NT2/D1 (cell line): ENCODE measurements at regions not wholly inside any gene's neighbourhood (a gene's known extent, or its start where the extent isn't known, plus 50 kb on each side); places are given as distances from the start of the nearest gene placed in this dataset.

Experiments
- DNase-seq: peaks from one replicate; pipeline ENCODE4 v3.0.0-alpha.2; 2011; ENCODE audit warnings: low read depth, low spot score
- H3K27me3 ChIP-seq: 2 replicates; pipeline ENCODE4 v1.6.0; 2011; ENCODE audit warnings: mild to moderate bottlenecking; ENCODE audit not compliant: insufficient read length, insufficient read depth
- H3K36me3 ChIP-seq: 2 replicates; pipeline ENCODE4 v1.6.1; 2011; ENCODE audit warnings: mild to moderate bottlenecking, low read length, mixed read lengths; ENCODE audit not compliant: insufficient read depth, insufficient read length
- H3K4me1 ChIP-seq: 2 replicates; pipeline ENCODE4 v1.5.1; 2011; ENCODE audit not compliant: insufficient read depth, insufficient read length
- H3K4me3 ChIP-seq: 2 replicates; pipeline ENCODE4 v1.5.1; 2011; ENCODE audit warnings: low read depth; ENCODE audit not compliant: insufficient read length
- H3K9ac ChIP-seq: 2 replicates; pipeline ENCODE4 v1.6.0; 2011; ENCODE audit warnings: low read depth; ENCODE audit not compliant: insufficient read length
- H3K9me3 ChIP-seq: 2 replicates; pipeline ENCODE4 v1.5.1; 2011; ENCODE audit warnings: mild to moderate bottlenecking, low read length; ENCODE audit not compliant: insufficient read depth
- SUZ12 ChIP-seq: IDR thresholded peaks from 2 replicates; pipeline ENCODE4 v1.6.1; 2011; ENCODE audit not compliant: insufficient read length, insufficient read depth; ENCODE audit errors: extremely low read depth
- YY1 ChIP-seq: IDR thresholded peaks from 2 replicates; pipeline ENCODE4 v1.6.1; 2011; ENCODE audit not compliant: insufficient read length, insufficient read depth
- ZNF274 ChIP-seq: IDR thresholded peaks from 2 replicates; pipeline ENCODE4 v1.6.1; 2011; ENCODE audit warnings: mild to moderate bottlenecking, low read depth, low read length

DNA sequence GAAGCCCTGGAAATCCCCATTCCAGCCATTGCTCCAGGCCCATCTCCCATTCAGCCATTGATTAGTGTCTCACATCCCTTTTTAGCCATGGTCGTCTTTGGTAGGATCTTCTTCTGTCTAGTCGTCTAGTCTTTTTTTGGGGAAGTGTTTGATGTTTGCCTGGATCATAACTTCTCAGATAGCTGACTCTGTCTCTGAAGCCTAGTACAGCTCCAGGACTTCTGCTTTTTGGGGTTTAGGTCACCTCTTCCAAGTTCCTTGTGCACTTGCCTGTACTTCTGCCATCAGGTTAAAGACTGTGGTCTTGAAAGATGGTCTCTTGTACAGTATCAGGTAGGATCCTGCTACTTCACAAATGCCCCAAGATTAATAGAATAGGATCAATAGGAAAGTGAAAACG, 553.5 kb downstream of the PKHD1 start:
- H3K4me3 ChIP-seq, result no peak overlapping the region
- H3K4me1 ChIP-seq, result no peaks in the 10 kb centered on the region
- no peaks in the 10 kb centered on the region for H3K36me3 ChIP-seq
- H3K27me3 ChIP-seq, result no peaks in the 10 kb centered on the region
- no peak for DNase-seq
- TF ChIP-seq ZNF274, result no peak
- TF ChIP-seq YY1, result no peak
- TF ChIP-seq SUZ12, result no peak
- no peak overlapping the region for H3K9ac ChIP-seq
- no peaks in the 10 kb centered on the region for H3K9me3 ChIP-seq

DNA sequence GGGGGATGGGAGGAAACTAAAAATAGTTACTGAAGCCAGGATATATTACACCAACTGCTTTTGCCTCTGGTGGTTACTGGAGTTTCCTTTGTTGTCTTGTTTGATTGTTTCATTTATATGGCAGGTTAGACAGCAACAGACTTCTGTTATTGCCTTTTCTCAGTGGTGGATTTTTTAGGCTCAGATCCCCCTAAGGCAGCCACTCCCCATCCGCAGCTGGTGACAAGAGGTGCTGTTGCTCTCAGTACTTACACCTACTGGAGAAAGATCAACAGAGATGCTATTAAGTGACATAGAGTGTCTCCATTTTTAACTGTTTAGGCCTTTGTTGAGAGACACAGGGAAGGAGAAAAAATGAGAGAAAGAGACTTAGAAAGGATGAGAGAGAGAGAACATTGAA, 552.1 kb downstream of the PKHD1 start:
- H3K4me1 ChIP-seq, result no peaks in the 10 kb centered on the region
- H3K9ac ChIP-seq, result no peak overlapping the region
- no peak overlapping the region for H3K4me3 ChIP-seq
- no peaks in the 10 kb centered on the region for H3K27me3 ChIP-seq
- no peak for DNase-seq
- no peaks in the 10 kb centered on the region for H3K36me3 ChIP-seq
- no peaks in the 10 kb centered on the region for H3K9me3 ChIP-seq
- TF ChIP-seq SUZ12, result no peak
- no peak for TF ChIP-seq YY1
- no peak for TF ChIP-seq ZNF274

DNA sequence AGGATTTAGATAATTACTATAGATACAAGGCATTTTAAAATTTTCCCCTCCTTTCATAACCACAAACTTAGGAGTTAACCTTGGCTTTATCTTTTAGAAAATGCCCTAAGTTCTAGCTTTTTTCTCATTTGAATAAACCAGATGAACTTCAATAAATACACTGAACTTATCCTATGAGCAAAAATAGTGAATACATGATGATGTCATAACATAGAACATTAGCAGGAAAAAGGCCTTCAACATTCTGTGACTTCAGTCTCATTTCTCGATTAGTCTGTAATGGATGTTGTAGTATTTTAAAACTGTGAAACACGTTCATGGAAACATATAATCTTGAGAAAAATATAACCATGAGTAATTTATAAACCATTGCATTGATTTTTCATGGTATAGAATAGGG, 550.7 kb downstream of the PKHD1 start:
- no peak for DNase-seq
- Histone ChIP-seq H3K4me1 (no peaks in the 10 kb centered on the region), H3K27me3 (no peaks in the 10 kb centered on the region), H3K4me3 (no peak overlapping the region), H3K9ac (no peak overlapping the region), H3K36me3 (no peaks in the 10 kb centered on the region), H3K9me3 (no peaks in the 10 kb centered on the region)
- no peak for TF ChIP-seq SUZ12
- no peak for TF ChIP-seq ZNF274
- TF ChIP-seq YY1, result no peak

DNA sequence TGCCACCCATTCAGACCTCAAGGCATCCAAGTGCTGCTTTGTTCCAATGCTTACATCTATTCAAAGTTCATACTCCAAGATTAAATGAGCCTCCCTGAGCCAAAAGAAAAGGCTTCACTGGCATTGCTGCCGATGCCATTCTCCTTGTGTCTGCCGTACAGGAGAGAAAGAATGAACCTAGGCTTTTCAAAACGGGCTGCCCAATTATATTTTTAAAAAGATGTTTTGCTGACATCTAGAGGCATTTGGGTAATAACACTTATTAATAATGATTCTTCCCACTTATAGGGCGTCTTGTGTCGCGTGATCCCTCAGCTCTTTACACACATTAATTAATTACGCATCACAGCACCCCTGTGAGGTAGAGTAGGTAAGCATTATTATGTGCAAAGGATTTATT, 545.6 kb downstream of the PKHD1 start:
- Histone ChIP-seq H3K9ac (no peak overlapping the region), H3K9me3 (no peaks in the 10 kb centered on the region), H3K4me1 (no peaks in the 10 kb centered on the region), H3K4me3 (no peak overlapping the region), H3K27me3 (no peaks in the 10 kb centered on the region), H3K36me3 (no peaks in the 10 kb centered on the region)
- TF ChIP-seq YY1 (no peak), SUZ12 (no peak), ZNF274 (no peak)
- DNase-seq, result no peak

DNA sequence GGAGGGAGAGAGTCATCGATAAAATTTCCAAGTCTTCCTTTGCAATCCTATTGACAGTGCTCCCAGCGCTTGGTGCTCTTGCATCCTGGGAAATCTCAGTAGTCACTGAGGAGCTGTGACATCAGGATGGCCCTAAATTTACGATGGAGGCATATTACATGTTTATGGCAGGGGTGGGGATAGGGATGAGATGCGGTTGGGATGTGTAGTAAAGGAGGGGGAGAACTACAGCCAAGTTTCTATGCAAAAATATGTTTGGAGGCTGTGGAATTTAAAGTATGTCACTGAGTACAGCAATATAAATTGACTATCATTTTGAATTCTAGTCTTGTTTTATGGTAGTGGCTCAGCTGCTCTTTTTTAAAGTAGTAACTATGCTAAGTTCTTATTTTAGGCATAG, 544.9 kb downstream of the PKHD1 start:
- Histone ChIP-seq H3K36me3 (no peaks in the 10 kb centered on the region), H3K4me3 (no peak overlapping the region), H3K27me3 (no peaks in the 10 kb centered on the region), H3K9me3 (no peaks in the 10 kb centered on the region), H3K4me1 (no peaks in the 10 kb centered on the region), H3K9ac (no peak overlapping the region)
- TF ChIP-seq YY1 (no peak), SUZ12 (no peak), ZNF274 (no peak)
- no peak for DNase-seq

DNA sequence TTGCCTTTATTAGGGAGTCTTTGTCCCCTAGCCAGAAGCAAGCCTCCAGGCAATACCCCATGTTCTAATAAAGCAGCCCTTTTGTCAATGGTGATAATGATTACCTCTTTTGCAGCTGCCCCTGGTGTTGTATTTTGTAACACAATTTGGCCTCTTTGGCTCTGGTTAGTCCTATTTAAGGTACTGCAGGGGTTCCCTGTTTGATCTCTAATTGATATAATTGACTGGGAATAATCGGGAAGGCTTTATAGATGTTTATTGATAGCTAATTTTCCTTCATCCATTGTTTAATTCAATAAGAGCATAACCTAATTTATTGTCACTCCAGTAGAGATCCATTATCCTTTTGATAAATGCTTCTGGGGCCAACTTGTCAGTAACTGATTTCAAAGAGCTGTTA, 537.2 kb downstream of the PKHD1 start:
- Histone ChIP-seq H3K4me1 (no peaks in the 10 kb centered on the region), H3K4me3 (no peak overlapping the region), H3K9me3 (no peaks in the 10 kb centered on the region), H3K9ac (no peak overlapping the region), H3K36me3 (no peaks in the 10 kb centered on the region), H3K27me3 (no peaks in the 10 kb centered on the region)
- TF ChIP-seq SUZ12 (no peak), ZNF274 (no peak), YY1 (no peak)
- DNase-seq, result no peak

DNA sequence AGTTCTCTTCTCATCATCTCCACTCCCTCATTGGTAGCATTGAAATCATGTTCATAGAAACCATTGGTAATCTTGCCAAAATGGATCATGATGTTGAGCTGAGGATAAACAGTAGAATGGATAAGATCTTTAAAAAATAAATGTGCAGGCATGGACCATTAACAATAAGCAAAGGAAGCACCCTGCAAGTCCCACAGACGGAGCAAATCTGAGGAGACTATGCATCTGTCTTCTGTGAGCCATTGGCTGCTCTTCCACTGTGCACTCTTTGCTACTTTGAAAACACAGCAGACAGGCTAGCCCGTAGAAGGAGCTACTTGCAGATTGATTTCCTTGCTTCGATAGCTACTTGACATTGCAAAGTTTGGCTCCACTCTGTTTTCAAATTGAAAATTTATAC, 535.0 kb downstream of the PKHD1 start:
- H3K9me3 ChIP-seq, result no peaks in the 10 kb centered on the region
- no peaks in the 10 kb centered on the region for H3K36me3 ChIP-seq
- DNase-seq, result no peak
- H3K27me3 ChIP-seq, result no peaks in the 10 kb centered on the region
- no peak overlapping the region for H3K9ac ChIP-seq
- H3K4me1 ChIP-seq, result no peaks in the 10 kb centered on the region
- TF ChIP-seq ZNF274, result no peak
- H3K4me3 ChIP-seq, result no peak overlapping the region
